Hepatocyte (in vitro differentiated cells): ENCODE measurements at regions not wholly inside any gene's neighbourhood (a gene's known extent, or its start where the extent isn't known, plus 50 kb on each side); places are given as distances from the start of the nearest gene placed in this dataset.

Experiments used
- EZH2 ChIP-seq: fragments of 200-600 bp; sonication (generic); IDR thresholded peaks from 2 replicates; pipeline ENCODE4 v1.6.1; 2016; ENCODE audit warnings: antibody characterized with exemption, mild to moderate bottlenecking, borderline replicate concordance
- EZH2phosphoT487 ChIP-seq: fragments of 200-600 bp; sonication (generic); IDR thresholded peaks from one replicate; pipeline ENCODE4 v1.6.1; 2018; ENCODE audit warnings: antibody characterized with exemption, mild to moderate bottlenecking, low read depth, moderate library complexity; ENCODE audit not compliant: unreplicated experiment, severe bottlenecking
- TF ChIP-seq, protein P1 (sequence below): fragments of 200-600 bp; sonication (generic); IDR thresholded peaks from 2 replicates; pipeline ENCODE4 v1.5.1; 2016; ENCODE audit warnings: antibody characterized with exemption, mild to moderate bottlenecking; ENCODE audit not compliant: poor library complexity

DNA sequence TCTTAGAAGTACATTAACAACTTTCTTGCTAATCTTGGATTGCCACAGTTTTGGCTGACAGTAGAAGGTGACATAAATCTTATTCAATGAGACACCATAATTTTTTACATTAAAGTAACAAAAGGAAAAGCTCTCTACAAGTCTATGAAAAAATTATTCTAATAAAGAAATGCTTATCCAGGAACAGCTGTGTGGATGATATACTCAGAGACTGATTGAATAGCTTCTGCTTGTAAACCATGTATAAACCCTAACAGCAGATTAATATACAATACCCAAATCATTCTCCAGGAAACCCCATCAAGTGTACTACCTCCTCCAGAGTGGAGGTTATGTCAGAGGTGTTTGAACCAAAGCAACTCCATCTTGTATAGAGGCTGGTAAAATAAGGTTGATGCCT lies 581.4 kb upstream of the PTGER4 start:
- TF ChIP-seq, protein P1, sequence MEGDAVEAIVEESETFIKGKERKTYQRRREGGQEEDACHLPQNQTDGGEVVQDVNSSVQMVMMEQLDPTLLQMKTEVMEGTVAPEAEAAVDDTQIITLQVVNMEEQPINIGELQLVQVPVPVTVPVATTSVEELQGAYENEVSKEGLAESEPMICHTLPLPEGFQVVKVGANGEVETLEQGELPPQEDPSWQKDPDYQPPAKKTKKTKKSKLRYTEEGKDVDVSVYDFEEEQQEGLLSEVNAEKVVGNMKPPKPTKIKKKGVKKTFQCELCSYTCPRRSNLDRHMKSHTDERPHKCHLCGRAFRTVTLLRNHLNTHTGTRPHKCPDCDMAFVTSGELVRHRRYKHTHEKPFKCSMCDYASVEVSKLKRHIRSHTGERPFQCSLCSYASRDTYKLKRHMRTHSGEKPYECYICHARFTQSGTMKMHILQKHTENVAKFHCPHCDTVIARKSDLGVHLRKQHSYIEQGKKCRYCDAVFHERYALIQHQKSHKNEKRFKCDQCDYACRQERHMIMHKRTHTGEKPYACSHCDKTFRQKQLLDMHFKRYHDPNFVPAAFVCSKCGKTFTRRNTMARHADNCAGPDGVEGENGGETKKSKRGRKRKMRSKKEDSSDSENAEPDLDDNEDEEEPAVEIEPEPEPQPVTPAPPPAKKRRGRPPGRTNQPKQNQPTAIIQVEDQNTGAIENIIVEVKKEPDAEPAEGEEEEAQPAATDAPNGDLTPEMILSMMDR: no peak
- TF ChIP-seq EZH2phosphoT487 (no peak), EZH2 (no peak)
